ENCODE measurements at regions not wholly inside any gene's neighbourhood (a gene's known extent, or its start where the extent isn't known, plus 50 kb on each side); places are given as distances from the start of the nearest gene placed in this dataset.

DNA sequence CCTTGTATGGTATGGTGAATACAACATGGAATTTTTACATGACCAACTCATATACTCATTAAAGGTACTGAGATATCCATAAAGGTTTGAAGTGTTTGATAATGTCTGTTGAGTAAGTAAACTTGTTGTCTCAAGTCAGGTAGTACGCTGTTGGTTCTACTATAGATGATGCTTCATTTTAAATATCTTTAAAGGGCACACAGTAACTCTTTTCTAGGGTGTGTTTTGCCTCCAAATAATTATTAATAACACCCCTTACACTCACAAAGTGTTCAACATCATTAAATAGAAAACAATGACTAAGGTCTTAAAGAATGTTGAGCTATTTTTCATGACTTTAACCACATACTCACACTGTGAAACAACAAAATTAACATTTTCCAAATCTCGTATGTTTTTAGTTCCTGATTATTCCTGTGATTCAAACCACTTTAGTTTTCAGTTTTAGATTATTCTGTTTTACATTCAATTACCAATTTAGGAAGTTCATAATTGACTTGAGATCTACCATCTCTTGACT lies 220.0 kb upstream of the NANOGP8 start:
- TF ChIP-seq, protein P1, sequence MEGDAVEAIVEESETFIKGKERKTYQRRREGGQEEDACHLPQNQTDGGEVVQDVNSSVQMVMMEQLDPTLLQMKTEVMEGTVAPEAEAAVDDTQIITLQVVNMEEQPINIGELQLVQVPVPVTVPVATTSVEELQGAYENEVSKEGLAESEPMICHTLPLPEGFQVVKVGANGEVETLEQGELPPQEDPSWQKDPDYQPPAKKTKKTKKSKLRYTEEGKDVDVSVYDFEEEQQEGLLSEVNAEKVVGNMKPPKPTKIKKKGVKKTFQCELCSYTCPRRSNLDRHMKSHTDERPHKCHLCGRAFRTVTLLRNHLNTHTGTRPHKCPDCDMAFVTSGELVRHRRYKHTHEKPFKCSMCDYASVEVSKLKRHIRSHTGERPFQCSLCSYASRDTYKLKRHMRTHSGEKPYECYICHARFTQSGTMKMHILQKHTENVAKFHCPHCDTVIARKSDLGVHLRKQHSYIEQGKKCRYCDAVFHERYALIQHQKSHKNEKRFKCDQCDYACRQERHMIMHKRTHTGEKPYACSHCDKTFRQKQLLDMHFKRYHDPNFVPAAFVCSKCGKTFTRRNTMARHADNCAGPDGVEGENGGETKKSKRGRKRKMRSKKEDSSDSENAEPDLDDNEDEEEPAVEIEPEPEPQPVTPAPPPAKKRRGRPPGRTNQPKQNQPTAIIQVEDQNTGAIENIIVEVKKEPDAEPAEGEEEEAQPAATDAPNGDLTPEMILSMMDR (IDR thresholded peaks at IDR 0.05) = no peak
- TF ChIP-seq EP300 (IDR thresholded peaks at IDR 0.05) = no peak
- no peak for TF ChIP-seq POLR2A (IDR thresholded peaks at IDR 0.05)
